HepG2 (cell line): ENCODE measurements at regions not wholly inside any gene's neighbourhood (a gene's known extent, or its start where the extent isn't known, plus 50 kb on each side); places are given as distances from the start of the nearest gene placed in this dataset.

Source experiments
- ATAC-seq: fragments of 200-7000 bp; cut with Tn5 transposase; 3 replicates; pipeline ENCODE4 v1.9.1; 2020; ENCODE audit warnings: mild to moderate bottlenecking, moderate library complexity
- BruUV-seq: library from RNA; stranded (reverse); fragments of 400-500 nt; replicated peaks from 2 replicates; lab custom pipeline; 2021; lab: Mats Ljungman, UMichigan
- CTCF ChIA-PET: fragments of 300-600 bp; formaldehyde crosslinking; extraction: SDS; loops from one replicate; lab custom pipeline; 2021; ENCODE audit warnings: low total read pairs, inconsistent platforms, low intra/inter-chr PET ratio; lab: Yijun Ruan, JAX
- POLR2A ChIA-PET: fragments of 350-600 bp; sonication (Branson Sonifier 250); formaldehyde crosslinking; loops from one replicate; lab custom pipeline; 2020; ENCODE audit warnings: antibody characterized with exemption, inconsistent platforms; lab: Yijun Ruan, JAX
- DNase-seq: peaks from one replicate; pipeline ENCODE4 v3.0.0-alpha.2; 2015; ENCODE audit warnings: low spot score
- FAIRE-seq: peaks from 3 replicates; lab custom pipeline; 2011; peaks lifted over from hg19 to GRCh38; lab: Jason Lieb, UNC
- H2AFZ ChIP-seq: one replicate; pipeline ENCODE4 v1.6.1; 2011; ENCODE audit warnings: low read length, inconsistent platforms
- H3K27ac ChIP-seq: fragments of 300-600 bp; 3 replicates; pipeline ENCODE4 v1.8.0; 2011; ENCODE audit warnings: mixed run types, mild to moderate bottlenecking, mixed read lengths, low read length, inconsistent platforms; ENCODE audit not compliant: insufficient read depth; ENCODE audit errors: extremely low read length
- H3K27me3 ChIP-seq, 2 experiments: fragments of 200-600 bp in 1 of 2; 2 replicates in 1 of 2; 3 replicates in 1 of 2; pipeline versions ENCODE4 v1.6.0 to v1.8.0; 2011; ENCODE audit warnings: low read length in 2 of 2, mild to moderate bottlenecking in 2 of 2, moderate library complexity in 2 of 2, inconsistent platforms in 1 of 2; ENCODE audit not compliant: insufficient read depth in 2 of 2, control insufficient read depth in 1 of 2
- H3K36me3 ChIP-seq, 2 experiments: fragments of 200-600 bp in 1 of 2; replicated peaks in 1 of 2; 2 replicates in 1 of 2; 3 replicates in 1 of 2; pipeline versions ENCODE4 v1.5.1 to v1.8.0; 2011; ENCODE audit warnings: low read length in 2 of 2, inconsistent platforms in 1 of 2; ENCODE audit not compliant: insufficient read depth in 2 of 2, control insufficient read depth in 1 of 2
- H3K4me1 ChIP-seq: 2 replicates; pipeline ENCODE4 v1.5.1; 2012; ENCODE audit warnings: low read length, inconsistent platforms; ENCODE audit not compliant: insufficient read depth
- H3K4me2 ChIP-seq: 2 replicates; pipeline ENCODE4 v1.6.0; 2011; ENCODE audit warnings: low read depth, low read length, inconsistent platforms
- H3K4me3 ChIP-seq, 3 experiments: fragments of 200-600 bp in 1 of 3; sonication (generic), shearing (Covaris generic) in 1 of 3; replicated peaks in 1 of 3; 2 replicates each; pipeline ENCODE4 v1.5.1; 2011 to 2016; ENCODE audit warnings: low read length in 3 of 3, inconsistent platforms in 2 of 3, low read depth in 2 of 3, mild to moderate bottlenecking in 2 of 3, control low read depth in 1 of 3, mixed read lengths in 1 of 3; ENCODE audit not compliant: insufficient read depth in 1 of 3
- H3K79me2 ChIP-seq: one replicate; pipeline ENCODE4 v1.6.1; 2011; ENCODE audit warnings: low read length, inconsistent platforms; ENCODE audit not compliant: insufficient read depth
- H3K9ac ChIP-seq: 2 replicates; pipeline ENCODE4 v1.6.0; 2011; ENCODE audit warnings: mild to moderate bottlenecking, low read depth, low read length, inconsistent platforms; ENCODE audit not compliant: insufficient read depth
- H3K9me3 ChIP-seq: 2 replicates; pipeline ENCODE4 v1.5.1; 2012; ENCODE audit warnings: mild to moderate bottlenecking, low read length
- H4K20me1 ChIP-seq: 2 replicates; pipeline ENCODE4 v1.6.0; 2011; ENCODE audit warnings: inconsistent platforms, mild to moderate bottlenecking, low read length, moderate library complexity; ENCODE audit not compliant: insufficient read depth
- HNRNPL ChIP-seq: fragments of 200-400 bp; formaldehyde crosslinking; IDR thresholded peaks from 2 replicates; pipeline ENCODE4 v1.6.1; 2017; ENCODE audit warnings: mild to moderate bottlenecking, low read depth, low read length
- MYPOP ChIP-seq: sonication (generic); formaldehyde crosslinking; IDR thresholded peaks from 2 replicates; pipeline ENCODE4 v1.8.1; 2023; ENCODE audit warnings: mild to moderate bottlenecking, moderate library complexity, missing genetic modification reagents
- NFE2 ChIP-seq: sonication (generic); formaldehyde crosslinking; IDR thresholded peaks from 2 replicates; pipeline ENCODE4 v1.4.0; 2020; ENCODE audit warnings: missing genetic modification reagents
- NR1H2 ChIP-seq: sonication (generic); formaldehyde crosslinking; IDR thresholded peaks from 2 replicates; pipeline ENCODE4 v1.8.1; 2022; ENCODE audit warnings: low read depth, missing genetic modification reagents, borderline replicate concordance
- SKI ChIP-seq: fragments of 450-650 bp; IDR thresholded peaks from one replicate; pipeline ENCODE4 v1.6.1; 2018; ENCODE audit warnings: mild to moderate bottlenecking; ENCODE audit not compliant: partially characterized antibody
- SMARCE1 ChIP-seq: fragments of 450-650 bp; IDR thresholded peaks from 2 replicates; pipeline ENCODE4 v1.6.1; 2017; ENCODE audit warnings: borderline replicate concordance
- TMF1 ChIP-seq: sonication (generic); formaldehyde crosslinking; IDR thresholded peaks from 2 replicates; pipeline ENCODE4 v1.8.1; 2022; ENCODE audit warnings: low read depth, missing genetic modification reagents
- TRAFD1 ChIP-seq: sonication (generic); formaldehyde crosslinking; IDR thresholded peaks from 2 replicates; pipeline ENCODE4 v1.5.1; 2020; ENCODE audit warnings: missing genetic modification reagents, mild to moderate bottlenecking, borderline replicate concordance
- ZHX1 ChIP-seq: sonication (generic); formaldehyde crosslinking; IDR thresholded peaks from 2 replicates; pipeline ENCODE4 v1.8.1; 2022; ENCODE audit warnings: low read depth, mild to moderate bottlenecking, missing genetic modification reagents
- ZNF580 ChIP-seq: IDR thresholded peaks from 2 replicates; pipeline ENCODE4 v1.6.1; 2016; ENCODE audit warnings: low read depth, borderline replicate concordance
- WGBS: methylation state at CpG from one replicate; pipeline ENCODE4 v1.1.6; 2017; ENCODE audit warnings: low lambda C conversion rate; 5-methylcytosine and 5-hydroxymethylcytosine counted together
- in situ Hi-C: cut with HindIII; loops from 2 replicates; pipeline ENCODE4 v1.10.0; 2017; ENCODE audit warnings: low pct_unique_long_range_greater_than_20kb; ENCODE audit not compliant: extremely low pct_ligation_motif_present
- intact Hi-C: fragments of 100-400 bp; cut with micrococcal nuclease; formaldehyde crosslinking; loops from one replicate; pipeline ENCODE4 v1.10.0; 2022; ENCODE audit not compliant: unreplicated experiment

- no peak overlapping the region for H3K4me2 ChIP-seq
- intact Hi-C loops (no loop called here), in situ Hi-C loops (no loop called here)
- H4K20me1 ChIP-seq = no peaks in the 10 kb centered on the region
- no peaks in the 10 kb centered on the region for H3K27me3 ChIP-seq
- no peak overlapping the region for H3K4me3 ChIP-seq
- POLR2A ChIA-PET = no interaction called here
- CTCF ChIA-PET = no interaction called here
- WGBS = 4% methylated on average over 2 of the region's 2 CpGs
- no peak overlapping the region for H3K27ac ChIP-seq
- no peak overlapping the region for H2AFZ ChIP-seq
- ATAC-seq (no peak), FAIRE-seq (no peak), DNase-seq (no peak)
- H3K36me3 ChIP-seq = no peaks in the 10 kb centered on the region
- no peak overlapping the region for H3K9ac ChIP-seq
- peaks cover 64% of the 10 kb centered on the region for H3K9me3 ChIP-seq
- H3K4me1 ChIP-seq = no peaks in the 10 kb centered on the region
- BruUV-seq = no TSS peak
- no peak for TF ChIP-seq SMARCE1
- TF ChIP-seq TMF1 (CRISPR knock-in tag) = no peak
- no peak for TF ChIP-seq MYPOP (CRISPR knock-in tag)
- no peak for TF ChIP-seq NR1H2
- no peak for TF ChIP-seq NFE2 (CRISPR knock-in tag)
- no peak for TF ChIP-seq SKI
- TF ChIP-seq ZHX1 (CRISPR knock-in tag) = no peak
- no peak for TF ChIP-seq TRAFD1 (CRISPR knock-in tag)
- no peak for TF ChIP-seq HNRNPL
- no peak for TF ChIP-seq ZNF580 (CRISPR knock-in tag)
- TF ChIP-seq, all 625 proteins: peak for 0
- H3K79me2 ChIP-seq = no peaks in the 10 kb centered on the region
Observed at GRCh38 chr4:33316033-33316432, 2595.9 kb downstream of the PCDH7 start.
